SK-N-MC (cell line): ENCODE measurements at regions not wholly inside any gene's neighbourhood (a gene's known extent, or its start where the extent isn't known, plus 50 kb on each side); places are given as distances from the start of the nearest gene placed in this dataset.

Experiments used
- DNase-seq: peaks from one replicate; pipeline ENCODE4 v3.0.0-alpha.2; 2011; ENCODE audit warnings: low read depth, low spot score
- H3K27ac ChIP-seq: fragments of 200-600 bp; sonication (generic); 2 replicates; pipeline ENCODE4 v1.5.1; 2016; ENCODE audit warnings: mixed run types
- H3K36me3 ChIP-seq: fragments of 200-600 bp; sonication (generic); 2 replicates; pipeline ENCODE4 v1.6.1; 2017; ENCODE audit warnings: antibody characterized with exemption, low read length, mixed read lengths; ENCODE audit not compliant: insufficient read depth
- H3K4me3 ChIP-seq: fragments of 200-600 bp; sonication (generic); 2 replicates; pipeline ENCODE4 v1.5.1; 2016
- H3K9ac ChIP-seq: fragments of 200-600 bp; sonication (generic); 2 replicates; pipeline ENCODE4 v1.8.0; 2017; ENCODE audit warnings: mixed run types, mixed read lengths; ENCODE audit not compliant: insufficient read length
- H3K9me3 ChIP-seq: fragments of 200-600 bp; sonication (generic); 2 replicates; pipeline ENCODE4 v1.6.1; 2017; ENCODE audit warnings: low read depth, mild to moderate bottlenecking, antibody characterized with exemption, low read length, moderate library complexity, mixed read lengths
- EZH2 ChIP-seq: fragments of 200-600 bp; sonication (generic); IDR thresholded peaks from one replicate; pipeline ENCODE4 v1.6.1; 2017; ENCODE audit warnings: antibody characterized with exemption
- FOXP2 ChIP-seq: optimal IDR thresholded peaks from 2 replicates; pipeline ENCODE3; 2011; ENCODE audit warnings: mild to moderate bottlenecking, moderate library complexity; ENCODE audit not compliant: insufficient read depth; ENCODE audit errors: extremely low read length, control extremely low read depth
- POLR2AphosphoS5 ChIP-seq: IDR thresholded peaks from 2 replicates; pipeline ENCODE4 v1.6.1; 2012; ENCODE audit warnings: mild to moderate bottlenecking, low read depth, low read length, borderline replicate concordance

DNA sequence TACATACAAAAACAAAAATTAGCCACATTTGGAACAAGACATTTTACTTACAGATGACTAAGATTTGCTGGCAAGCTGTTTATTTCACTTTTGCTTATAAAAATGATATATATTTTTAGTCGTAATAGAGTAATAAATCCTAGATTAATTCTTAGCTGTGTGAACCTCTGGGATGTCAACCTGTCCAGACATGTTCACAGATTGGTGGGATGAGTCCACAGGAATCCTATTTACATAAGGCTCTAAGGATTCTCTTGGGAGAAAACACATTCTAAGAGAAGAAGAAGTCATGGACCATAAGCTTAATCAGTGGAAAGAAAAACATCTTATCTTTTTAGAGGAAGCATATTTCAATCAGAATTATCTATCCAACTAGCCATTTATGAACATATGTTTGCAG lies 797.4 kb downstream of the C12orf50 start:
- Histone ChIP-seq H3K9ac (no peak overlapping the region), H3K27ac (no peak overlapping the region), H3K36me3 (no peaks in the 10 kb centered on the region), H3K9me3 (no peaks in the 10 kb centered on the region), H3K4me3 (no peak overlapping the region)
- no peak for TF ChIP-seq POLR2AphosphoS5
- no peak for TF ChIP-seq FOXP2
- no peak for TF ChIP-seq EZH2
- no peak for DNase-seq

DNA sequence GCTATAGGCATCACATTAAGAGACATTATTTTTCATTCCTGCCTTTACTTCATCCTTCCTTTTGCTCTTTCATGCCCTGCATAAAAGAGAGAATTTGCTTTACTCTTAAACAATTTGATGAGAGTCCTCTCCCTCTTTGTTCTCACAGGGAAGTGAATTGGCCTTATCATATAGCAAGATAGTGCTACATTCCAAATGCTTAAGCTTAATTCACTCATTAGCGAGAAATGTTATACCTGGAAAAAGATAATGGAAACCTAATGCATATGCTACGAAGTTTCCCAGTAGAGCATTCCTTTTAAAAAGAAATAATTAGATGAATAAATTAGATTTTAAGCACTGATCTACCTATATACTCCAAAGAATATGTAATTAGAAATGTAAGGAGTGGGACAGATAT lies 798.8 kb downstream of the C12orf50 start:
- H3K27ac ChIP-seq: no peak overlapping the region
- TF ChIP-seq FOXP2: no peak
- TF ChIP-seq EZH2: no peak
- TF ChIP-seq POLR2AphosphoS5: no peak
- no peak for DNase-seq
- no peaks in the 10 kb centered on the region for H3K9me3 ChIP-seq
- H3K36me3 ChIP-seq: no peaks in the 10 kb centered on the region
- no peak overlapping the region for H3K9ac ChIP-seq
- H3K4me3 ChIP-seq: no peak overlapping the region

DNA sequence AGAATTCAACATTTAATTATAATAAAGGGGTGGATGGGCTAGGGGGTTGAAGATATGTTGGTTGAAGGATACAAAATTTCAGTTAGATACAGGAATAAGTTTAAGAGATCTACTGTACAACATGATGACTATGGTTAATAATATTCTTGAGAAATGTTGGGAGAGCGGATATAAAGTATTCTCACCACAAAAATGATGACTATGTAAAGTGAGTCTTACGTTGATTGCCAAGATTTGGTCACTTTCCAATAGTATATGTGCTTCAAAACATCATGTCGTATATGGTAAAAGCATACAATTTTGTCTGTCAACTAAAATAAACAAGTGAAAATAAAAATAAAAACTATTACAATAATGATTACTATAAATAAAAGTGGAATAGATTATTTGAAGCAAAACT lies 802.0 kb downstream of the C12orf50 start:
- no peaks in the 10 kb centered on the region for H3K36me3 ChIP-seq
- DNase-seq: no peak

DNA sequence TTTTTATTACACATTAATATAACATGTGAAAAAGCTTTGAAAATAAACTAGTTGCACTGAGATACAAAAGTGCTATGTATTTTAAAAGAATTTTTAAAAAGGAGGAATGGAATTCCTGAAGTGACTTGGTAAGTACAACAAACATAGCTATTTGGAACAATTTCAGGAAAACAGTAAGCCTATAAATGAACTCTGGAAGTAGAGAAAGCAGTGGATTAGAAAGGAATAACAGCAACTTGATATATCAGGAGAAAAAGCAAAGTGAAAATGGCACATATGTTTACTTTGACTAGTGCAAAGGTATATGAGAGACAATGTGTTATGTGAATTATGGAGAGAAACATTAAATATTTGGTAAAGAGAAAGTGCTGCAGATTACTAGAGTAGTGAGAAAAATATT lies 811.7 kb downstream of the C12orf50 start:
- H3K9me3 ChIP-seq: no peaks in the 10 kb centered on the region
- TF ChIP-seq POLR2AphosphoS5: no peak
- DNase-seq: no peak

More for the DNA sequence above, 802.0 kb downstream of the C12orf50 start:
- Histone ChIP-seq H3K27ac (no peak overlapping the region), H3K9ac (no peak overlapping the region), H3K4me3 (no peak overlapping the region), H3K9me3 (no peaks in the 10 kb centered on the region)
- TF ChIP-seq FOXP2 (no peak), POLR2AphosphoS5 (no peak), EZH2 (no peak)

DNA sequence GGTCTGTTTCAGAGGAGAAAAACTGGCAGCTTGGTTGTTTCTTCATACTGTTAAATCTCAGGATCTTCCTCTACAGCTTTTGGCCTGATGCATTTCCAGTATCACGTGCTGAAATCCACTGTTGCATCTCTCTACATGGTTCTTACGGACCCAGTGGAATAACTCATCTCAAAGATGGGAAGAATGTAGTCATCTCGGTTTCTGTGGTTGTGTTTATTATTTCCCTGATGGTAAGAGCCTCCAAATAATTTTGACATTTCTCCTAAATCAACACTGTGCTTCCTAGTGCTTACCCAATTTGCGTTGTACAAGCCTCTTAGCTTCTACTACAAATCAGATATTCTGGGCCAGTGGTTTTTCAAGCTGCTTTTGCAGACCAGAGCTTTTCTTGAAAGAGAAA lies 812.8 kb downstream of the C12orf50 start:
- H3K9me3 ChIP-seq: no peaks in the 10 kb centered on the region
- no peaks in the 10 kb centered on the region for H3K36me3 ChIP-seq
- no peak overlapping the region for H3K4me3 ChIP-seq
- DNase-seq: no peak
- TF ChIP-seq FOXP2 (no peak), EZH2 (no peak), POLR2AphosphoS5 (no peak)
- no peak overlapping the region for H3K27ac ChIP-seq
- H3K9ac ChIP-seq: no peak overlapping the region

More for the DNA sequence above, 811.7 kb downstream of the C12orf50 start:
- Histone ChIP-seq H3K27ac (no peak overlapping the region), H3K4me3 (no peak overlapping the region), H3K36me3 (no peaks in the 10 kb centered on the region), H3K9ac (no peak overlapping the region)

- Histone ChIP-seq H3K27ac (no peak overlapping the region), H3K9me3 (no peaks in the 10 kb centered on the region), H3K9ac (no peak overlapping the region), H3K4me3 (no peak overlapping the region), H3K36me3 (no peaks in the 10 kb centered on the region)
- TF ChIP-seq EZH2 (no peak), FOXP2 (no peak)
- DNase-seq: no peak
Measured at GRCh38 chr12:87202189-87202588, 827.0 kb downstream of the C12orf50 start.

- Histone ChIP-seq H3K36me3 (no peaks in the 10 kb centered on the region), H3K9ac (no peak overlapping the region), H3K4me3 (no peak overlapping the region), H3K9me3 (no peaks in the 10 kb centered on the region), H3K27ac (no peak overlapping the region)
- no peak for DNase-seq
- no peak for TF ChIP-seq EZH2
- TF ChIP-seq FOXP2: no peak
- no peak for TF ChIP-seq POLR2AphosphoS5
Measured at GRCh38 chr12:87201598-87201997, 827.6 kb downstream of the C12orf50 start.

DNA sequence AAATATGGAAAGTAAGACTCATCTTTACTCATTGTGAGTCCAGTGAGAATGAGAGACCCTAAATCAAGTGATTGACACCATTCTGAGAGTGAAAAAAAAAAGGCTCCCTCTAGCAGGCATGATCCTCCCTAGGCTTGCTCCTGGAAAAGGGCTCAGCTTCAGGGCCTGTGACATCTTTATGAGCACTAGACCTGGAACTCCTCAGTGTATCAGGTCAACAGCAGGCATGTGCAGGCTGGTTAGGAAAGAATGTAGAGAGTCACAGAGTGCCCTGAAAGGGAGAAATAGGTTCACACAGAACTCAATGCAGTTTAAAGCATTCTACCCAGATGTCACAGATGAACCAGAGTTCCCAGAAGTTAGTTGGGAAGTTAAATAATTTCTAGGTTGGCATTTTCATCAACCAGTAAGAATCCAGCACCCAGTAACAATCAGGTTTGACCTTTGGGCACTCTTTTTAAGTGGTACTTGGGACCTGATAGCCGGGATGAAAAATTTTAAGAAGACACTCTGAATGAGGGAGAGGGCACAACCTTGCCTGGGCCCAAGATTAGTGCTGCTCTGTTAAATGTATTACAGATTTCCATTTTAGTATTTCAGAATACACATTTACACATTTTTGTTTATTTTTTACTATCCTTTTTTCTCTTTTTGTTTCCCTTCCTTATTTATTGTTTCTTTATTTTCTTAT lies 828.8 kb downstream of the C12orf50 start:
- no peak overlapping the region for H3K27ac ChIP-seq
- no peaks in the 10 kb centered on the region for H3K36me3 ChIP-seq
- H3K9me3 ChIP-seq: no peaks in the 10 kb centered on the region
- H3K9ac ChIP-seq: no peak overlapping the region
- TF ChIP-seq FOXP2 (no peak), EZH2 (no peak), POLR2AphosphoS5 (no peak)
- DNase-seq: no peak
- H3K4me3 ChIP-seq: no peak overlapping the region

DNA sequence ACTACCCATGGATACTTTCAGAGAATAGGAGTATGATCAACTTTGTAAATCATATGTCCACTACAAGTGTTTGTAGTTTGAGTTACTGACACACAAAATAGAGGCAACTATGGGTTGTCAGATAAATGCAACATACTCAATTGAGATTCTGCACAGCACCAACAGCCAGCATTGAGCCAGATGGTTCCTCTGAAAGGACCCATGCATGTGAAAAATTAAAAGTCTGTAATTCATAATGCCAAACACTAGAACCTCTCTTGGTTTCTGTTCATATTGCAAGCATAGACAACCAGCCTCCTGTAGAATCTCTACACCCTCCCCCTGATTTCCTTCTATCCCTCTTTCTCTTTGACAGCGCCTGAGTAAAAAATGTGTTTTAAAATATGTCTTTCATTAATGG lies 831.0 kb downstream of the C12orf50 start:
- DNase-seq: no peak

More for the DNA sequence above, 831.0 kb downstream of the C12orf50 start:
- Histone ChIP-seq H3K9ac (no peak overlapping the region), H3K9me3 (no peaks in the 10 kb centered on the region), H3K4me3 (no peak overlapping the region), H3K36me3 (no peaks in the 10 kb centered on the region), H3K27ac (no peak overlapping the region)
- TF ChIP-seq FOXP2 (no peak), EZH2 (no peak), POLR2AphosphoS5 (no peak)
